ENCODE measurements at regions not wholly inside any gene's neighbourhood (a gene's known extent, or its start where the extent isn't known, plus 50 kb on each side); places are given as distances from the start of the nearest gene placed in this dataset.

DNA sequence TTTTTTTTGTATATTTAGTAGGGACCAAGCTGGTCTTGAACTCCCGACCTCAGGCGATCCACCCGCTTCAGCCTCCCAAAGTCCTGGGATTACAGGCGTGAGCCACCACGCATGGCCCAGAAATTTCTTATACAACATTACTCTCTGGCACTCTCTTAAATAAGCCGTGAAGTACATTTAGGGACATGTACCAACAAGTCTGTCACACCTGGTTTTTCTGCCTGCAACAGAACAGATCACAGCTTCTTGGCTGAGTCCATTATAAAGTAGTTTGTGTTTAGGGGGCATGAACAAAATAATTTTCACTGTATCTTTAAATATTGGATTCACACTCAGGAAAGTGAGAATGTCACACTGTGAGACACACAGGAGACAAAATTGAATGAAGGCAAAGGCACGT, 1567.3 kb downstream of the SLITRK5 start (continued):
- TF ChIP-seq ZBTB33 (IDR thresholded peaks at IDR 0.05): no peak
- TF ChIP-seq FOXA1 (IDR thresholded peaks at IDR 0.05): no peak
- TF ChIP-seq JUND (IDR thresholded peaks at IDR 0.05): no peak
- no peak for TF ChIP-seq NR2F2 (IDR thresholded peaks at IDR 0.05)

DNA sequence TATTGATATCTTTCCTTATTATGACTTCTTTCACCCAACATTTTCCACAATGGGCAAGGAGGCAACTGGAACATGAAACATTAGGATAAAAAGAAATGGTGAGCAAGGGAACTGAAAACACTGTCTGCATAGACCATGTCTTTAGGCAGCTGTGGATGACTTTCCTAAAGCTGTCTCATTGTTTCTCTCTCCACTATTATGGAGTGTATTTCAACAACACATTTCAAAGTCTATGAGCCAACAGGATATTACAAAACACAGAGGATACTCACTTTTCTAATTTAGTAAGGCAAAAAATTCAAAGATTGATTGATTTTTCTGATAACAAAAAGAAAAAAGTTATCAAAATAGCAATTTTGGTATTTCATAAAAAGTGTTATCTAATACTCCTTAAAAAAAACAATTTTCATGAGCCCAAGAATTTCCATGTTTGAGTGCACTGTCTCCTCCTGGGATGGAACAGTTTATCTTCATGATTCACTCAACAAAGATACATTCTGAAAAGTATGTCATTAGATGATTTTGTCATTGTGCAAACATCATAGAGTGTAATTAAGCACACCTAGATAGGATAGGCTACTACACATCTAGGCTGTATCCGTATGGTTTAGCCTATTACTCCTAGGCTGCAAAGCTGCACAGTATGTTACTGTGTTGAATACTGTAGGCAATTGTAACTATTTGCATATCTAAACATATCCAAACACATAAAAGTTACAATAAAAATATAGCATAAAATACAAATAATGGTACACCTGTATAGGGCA, 1568.4 kb downstream of the SLITRK5 start:
- TF ChIP-seq HNF4A (conservative IDR thresholded peaks at IDR 0.05) (no peak), FOXA1 (IDR thresholded peaks at IDR 0.05) (no peak), ATF3 (IDR thresholded peaks at IDR 0.05) (no peak), SP1 (IDR thresholded peaks at IDR 0.05) (no peak)
- Histone ChIP-seq H3K9me3 (ENCODE audit: control insufficient read depth in 4 of 4, low read length in 3 of 4) (peaks cover 0 to 3% (median 0%) of the 10 kb centered on the region in 4 donors), H3K4me1 (ENCODE audit: control insufficient read depth in 4 of 4, insufficient read depth in 4 of 4, low read length in 3 of 4) (no peaks in the 10 kb centered on the region), H3K27me3 (ENCODE audit: control insufficient read depth in 4 of 4, insufficient read depth in 4 of 4, low read length in 3 of 4) (no peaks in the 10 kb centered on the region), H3K4me3 (ENCODE audit: low read depth in 1 of 3, low read length in 3 of 3) (no peak overlapping the region), H3K9ac (ENCODE audit: low read depth in 1 of 2, low read length in 2 of 2) (no peak overlapping the region), H3K27ac (ENCODE audit: low read depth in 1 of 2, low read length in 2 of 2) (no peak overlapping the region), H3K36me3 (ENCODE audit: control insufficient read depth in 4 of 4, insufficient read depth in 3 of 4, low read depth in 1 of 4, low read length in 3 of 4) (no peaks in the 10 kb centered on the region)
- DNase-seq (ENCODE audit: low spot score): no peak
- 66% methylated on average over 1 of the region's 1 CpG for WGBS

GRCh38 chr13:89255844-89256406, 1584.8 kb downstream of the SLITRK5 start:
- Histone ChIP-seq H3K9me3 (ENCODE audit: control insufficient read depth in 4 of 4, low read length in 3 of 4) (peaks cover 0 to 2% (median under 1%) of the 10 kb centered on the region in 4 donors), H3K9ac (ENCODE audit: low read depth in 1 of 2, low read length in 2 of 2) (no peak overlapping the region), H3K4me1 (ENCODE audit: control insufficient read depth in 4 of 4, insufficient read depth in 4 of 4, low read length in 3 of 4) (no peaks in the 10 kb centered on the region), H3K36me3 (ENCODE audit: control insufficient read depth in 4 of 4, insufficient read depth in 3 of 4, low read depth in 1 of 4, low read length in 3 of 4) (no peaks in the 10 kb centered on the region), H3K27me3 (ENCODE audit: control insufficient read depth in 4 of 4, insufficient read depth in 4 of 4, low read length in 3 of 4) (no peaks in the 10 kb centered on the region), H3K4me3 (ENCODE audit: low read depth in 1 of 3, low read length in 3 of 3) (no peak overlapping the region), H3K27ac (ENCODE audit: low read depth in 1 of 2, low read length in 2 of 2) (no peak overlapping the region)
- no peak for DNase-seq (ENCODE audit: low spot score)
- no peak for TF ChIP-seq FOXA1 (IDR thresholded peaks at IDR 0.05)
- TF ChIP-seq NR2F2 (IDR thresholded peaks at IDR 0.05): no peak
- TF ChIP-seq, protein P1, sequence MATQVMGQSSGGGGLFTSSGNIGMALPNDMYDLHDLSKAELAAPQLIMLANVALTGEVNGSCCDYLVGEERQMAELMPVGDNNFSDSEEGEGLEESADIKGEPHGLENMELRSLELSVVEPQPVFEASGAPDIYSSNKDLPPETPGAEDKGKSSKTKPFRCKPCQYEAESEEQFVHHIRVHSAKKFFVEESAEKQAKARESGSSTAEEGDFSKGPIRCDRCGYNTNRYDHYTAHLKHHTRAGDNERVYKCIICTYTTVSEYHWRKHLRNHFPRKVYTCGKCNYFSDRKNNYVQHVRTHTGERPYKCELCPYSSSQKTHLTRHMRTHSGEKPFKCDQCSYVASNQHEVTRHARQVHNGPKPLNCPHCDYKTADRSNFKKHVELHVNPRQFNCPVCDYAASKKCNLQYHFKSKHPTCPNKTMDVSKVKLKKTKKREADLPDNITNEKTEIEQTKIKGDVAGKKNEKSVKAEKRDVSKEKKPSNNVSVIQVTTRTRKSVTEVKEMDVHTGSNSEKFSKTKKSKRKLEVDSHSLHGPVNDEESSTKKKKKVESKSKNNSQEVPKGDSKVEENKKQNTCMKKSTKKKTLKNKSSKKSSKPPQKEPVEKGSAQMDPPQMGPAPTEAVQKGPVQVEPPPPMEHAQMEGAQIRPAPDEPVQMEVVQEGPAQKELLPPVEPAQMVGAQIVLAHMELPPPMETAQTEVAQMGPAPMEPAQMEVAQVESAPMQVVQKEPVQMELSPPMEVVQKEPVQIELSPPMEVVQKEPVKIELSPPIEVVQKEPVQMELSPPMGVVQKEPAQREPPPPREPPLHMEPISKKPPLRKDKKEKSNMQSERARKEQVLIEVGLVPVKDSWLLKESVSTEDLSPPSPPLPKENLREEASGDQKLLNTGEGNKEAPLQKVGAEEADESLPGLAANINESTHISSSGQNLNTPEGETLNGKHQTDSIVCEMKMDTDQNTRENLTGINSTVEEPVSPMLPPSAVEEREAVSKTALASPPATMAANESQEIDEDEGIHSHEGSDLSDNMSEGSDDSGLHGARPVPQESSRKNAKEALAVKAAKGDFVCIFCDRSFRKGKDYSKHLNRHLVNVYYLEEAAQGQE (IDR thresholded peaks at IDR 0.05): no peak
- TF ChIP-seq RXRA (IDR thresholded peaks at IDR 0.05): no peak
- no peak for TF ChIP-seq SP1 (IDR thresholded peaks at IDR 0.05)
- TF ChIP-seq RAD21 (IDR thresholded peaks at IDR 0.05): no peak
- TF ChIP-seq EGR1 (IDR thresholded peaks at IDR 0.05; ENCODE audit: low read depth in 2 of 2): no peak
- no peak for TF ChIP-seq MAX (IDR thresholded peaks at IDR 0.05)
- TF ChIP-seq CTCF (IDR thresholded peaks at IDR 0.05; ENCODE audit: low read depth, low read length, missing input control): no peak
- TF ChIP-seq ATF3 (IDR thresholded peaks at IDR 0.05): no peak
- no peak for TF ChIP-seq TAF1 (conservative IDR thresholded peaks at IDR 0.05)
- no peak for TF ChIP-seq HNF4G (IDR thresholded peaks at IDR 0.05)
- no peak for TF ChIP-seq YY1 (IDR thresholded peaks at IDR 0.05)
- no peak for TF ChIP-seq FOXA2 (IDR thresholded peaks at IDR 0.05)
- no peak for TF ChIP-seq HNF4A (conservative IDR thresholded peaks at IDR 0.05)
- WGBS: 46% methylated on average over 3 of the region's 3 CpGs

All from liver (tissue), 8 donors.